ENCODE measurements at regions not wholly inside any gene's neighbourhood (a gene's known extent, or its start where the extent isn't known, plus 50 kb on each side); places are given as distances from the start of the nearest gene placed in this dataset.

- TF ChIP-seq MYBL2 (CRISPR knock-in tag; IDR thresholded peaks at IDR 0.05) (no peak), ATF2 (CRISPR knock-in tag; IDR thresholded peaks at IDR 0.05; ENCODE audit: borderline replicate concordance, low read depth) (no peak), NFATC4 (CRISPR knock-in tag; IDR thresholded peaks at IDR 0.05) (no peak)
Measured at GRCh38 chr9:100661668-100662067, 83.8 kb downstream of the CAVIN4 start (continued).

GRCh38 chr9:100662122-100662521 lies 84.2 kb downstream of the CAVIN4 start:
- no peak for ATAC-seq
- Mint-ChIP-seq H3K27ac (no peak overlapping the region), H3K27me3 (ENCODE audit: low read depth) (peaks cover 63% of the 10 kb centered on the region), H3K4me3 (no peak overlapping the region), H3K4me1 (no peaks in the 10 kb centered on the region), H3K9me3 (peaks cover 45% of the 10 kb centered on the region), H3K36me3 (peaks cover 13% of the 10 kb centered on the region)
- no peak for DNase-seq (ENCODE audit: low spot score)
- ChIA-PET CTCF (interaction anchor here (0.8 to 1.1 kb wide), 2 partner anchors 21 to 39 kb away, joined by 3 read pairs; no protein-coding TSS in a partner anchor), POLR2A (no interaction called here)
- no peak for TF ChIP-seq ETV6 (CRISPR knock-in tag; IDR thresholded peaks at IDR 0.05)
- TF ChIP-seq ZNF263 (CRISPR knock-in tag; IDR thresholded peaks at IDR 0.05; ENCODE audit: low read depth) = no peak
- no peak for TF ChIP-seq JAZF1 (CRISPR knock-in tag; IDR thresholded peaks at IDR 0.05)
- TF ChIP-seq TP53 (CRISPR knock-in tag; IDR thresholded peaks at IDR 0.05) = no peak

GRCh38 chr9:100667448-100667847 lies 89.6 kb downstream of the CAVIN4 start:
- ATAC-seq (no peak), DNase-seq (ENCODE audit: low spot score) (no peak)
- ChIA-PET CTCF (interaction anchor here (1.1 kb wide), 1 partner anchor 65 kb away, joined by 3 read pairs; no protein-coding TSS in a partner anchor), POLR2A (no interaction called here)
- no peak overlapping the region for H3K27ac Mint-ChIP-seq
- H3K27me3 Mint-ChIP-seq (ENCODE audit: low read depth) = peaks cover 27% of the 10 kb centered on the region
- TF ChIP-seq PREB (CRISPR knock-in tag; IDR thresholded peaks at IDR 0.05; ENCODE audit: borderline replicate concordance) (no peak), AFF4 (CRISPR knock-in tag; IDR thresholded peaks at IDR 0.05; ENCODE audit: borderline replicate concordance) (no peak), MLX (CRISPR knock-in tag; IDR thresholded peaks at IDR 0.05) (no peak), STAT6 (CRISPR knock-in tag; conservative IDR thresholded peaks at IDR 0.05; ENCODE audit: low read depth) (no peak), ATF1 (CRISPR knock-in tag; IDR thresholded peaks at IDR 0.05) (no peak)
- no peak overlapping the region for H3K4me3 Mint-ChIP-seq
- peaks cover 11% of the 10 kb centered on the region for H3K36me3 Mint-ChIP-seq
- H3K4me1 Mint-ChIP-seq = peaks cover 32% of the 10 kb centered on the region
- peaks cover 25% of the 10 kb centered on the region for H3K9me3 Mint-ChIP-seq

All from WTC11 (cell line).